Renal pelvis (tissue), 1 donor: ENCODE measurements at regions not wholly inside any gene's neighbourhood (a gene's known extent, or its start where the extent isn't known, plus 50 kb on each side); places are given as distances from the start of the nearest gene placed in this dataset.

Experiments used
- DNase-seq: peaks from one replicate; pipeline ENCODE4 v3.0.0-alpha.2; 2013

- no peak for DNase-seq
Observed at GRCh38 chr4:148747721-148748268, 305.6 kb upstream of the NR3C2 start.

- DNase-seq: no peak
Observed at GRCh38 chr4:148740701-148741100, 298.5 kb upstream of the NR3C2 start.

GRCh38 chr4:148737061-148737770 lies 295.0 kb upstream of the NR3C2 start:
- DNase-seq: no peak

- DNase-seq: no peak
Observed at GRCh38 chr4:148735432-148736155, 293.4 kb upstream of the NR3C2 start.

- DNase-seq: peak; percentile 4
Observed at GRCh38 chr4:148730766-148731165, 288.6 kb upstream of the NR3C2 start.

GRCh38 chr4:148730082-148730640 lies 287.9 kb upstream of the NR3C2 start:
- DNase-seq: no peak

GRCh38 chr4:148717988-148718387 lies 275.8 kb upstream of the NR3C2 start:
- no peak for DNase-seq

GRCh38 chr4:148716431-148717052 lies 274.3 kb upstream of the NR3C2 start:
- peak; percentile 33 for DNase-seq

GRCh38 chr4:148704291-148704690 lies 262.1 kb upstream of the NR3C2 start:
- no peak for DNase-seq

- no peak for DNase-seq
Observed at GRCh38 chr4:148694702-148695101, 252.5 kb upstream of the NR3C2 start.

GRCh38 chr4:148693913-148694649 lies 251.9 kb upstream of the NR3C2 start:
- no peak for DNase-seq

GRCh38 chr4:148692242-148692641 lies 250.0 kb upstream of the NR3C2 start:
- no peak for DNase-seq

GRCh38 chr4:148686449-148686848 lies 244.2 kb upstream of the NR3C2 start:
- no peak for DNase-seq

- DNase-seq: no peak
Observed at GRCh38 chr4:148684638-148685037, 242.4 kb upstream of the NR3C2 start.

GRCh38 chr4:148680884-148681283 lies 238.7 kb upstream of the NR3C2 start:
- no peak for DNase-seq

- DNase-seq: peak; percentile 7
Observed at GRCh38 chr4:148676344-148676743, 234.1 kb upstream of the NR3C2 start.

- no peak for DNase-seq
Observed at GRCh38 chr4:148674876-148675275, 232.7 kb upstream of the NR3C2 start.

- DNase-seq: no peak
Observed at GRCh38 chr4:148664636-148665035, 222.4 kb upstream of the NR3C2 start.

- no peak for DNase-seq
Observed at GRCh38 chr4:148654131-148654530, 211.9 kb upstream of the NR3C2 start.

GRCh38 chr4:148653681-148654080 lies 211.5 kb upstream of the NR3C2 start:
- no peak for DNase-seq

GRCh38 chr4:148651991-148652390 lies 209.8 kb upstream of the NR3C2 start:
- no peak for DNase-seq
